GM19463 (cell line): ENCODE measurements at regions not wholly inside any gene's neighbourhood (a gene's known extent, or its start where the extent isn't known, plus 50 kb on each side); places are given as distances from the start of the nearest gene placed in this dataset.
"Not testable (repeated sequence)": the region's sequence is repeated elsewhere in the genome, so short reads cannot be mapped to it uniquely, and the experiment has no call there.

ENCODE experiments used
- ATAC-seq: cut with Tn5 transposase; IDR thresholded peaks from one replicate; pipeline ENCODE4 v1.9.1; 2021; ENCODE audit warnings: mild to moderate bottlenecking, moderate library complexity; ENCODE audit not compliant: unreplicated experiment

GRCh38 chr20:48390981-48391380 is 436.8 kb downstream of the PREX1 start:
- no peak for ATAC-seq

GRCh38 chr20:48387675-48388074 is 440.1 kb downstream of the PREX1 start:
- ATAC-seq = no peak

- no peak for ATAC-seq
Measured at GRCh38 chr20:48385527-48385926, 442.3 kb downstream of the PREX1 start.

GRCh38 chr20:48385114-48385513 is 442.7 kb downstream of the PREX1 start:
- ATAC-seq = no peak

GRCh38 chr20:48384147-48384818 is 443.5 kb downstream of the PREX1 start:
- no peak for ATAC-seq

GRCh38 chr20:48383252-48383651 is 444.5 kb downstream of the PREX1 start:
- no peak for ATAC-seq

GRCh38 chr20:48382304-48382703 is 445.5 kb downstream of the PREX1 start:
- ATAC-seq = no peak

- no peak for ATAC-seq
Measured at GRCh38 chr20:48381353-48382120, 446.3 kb downstream of the PREX1 start.

GRCh38 chr20:48380661-48381060 is 447.1 kb downstream of the PREX1 start:
- no peak for ATAC-seq

GRCh38 chr20:48378976-48379675 is 448.7 kb downstream of the PREX1 start:
- ATAC-seq = no peak

- no peak for ATAC-seq
Measured at GRCh38 chr20:48377940-48378339, 449.9 kb downstream of the PREX1 start.

GRCh38 chr20:48375804-48376203 is 452.0 kb downstream of the PREX1 start:
- ATAC-seq = no peak

GRCh38 chr20:48374991-48375595 is 452.7 kb downstream of the PREX1 start:
- ATAC-seq = no peak

GRCh38 chr20:48374031-48374907 is 453.5 kb downstream of the PREX1 start:
- not testable (repeated sequence) for ATAC-seq

- ATAC-seq = no peak
Measured at GRCh38 chr20:48373555-48373934, 454.3 kb downstream of the PREX1 start.

GRCh38 chr20:48372851-48373554 is 454.8 kb downstream of the PREX1 start:
- not testable (repeated sequence) for ATAC-seq

GRCh38 chr20:48371211-48371610 is 456.6 kb downstream of the PREX1 start:
- ATAC-seq = no peak

- ATAC-seq = not testable (repeated sequence)
Measured at GRCh38 chr20:48368580-48369021, 459.2 kb downstream of the PREX1 start.

- not testable (repeated sequence) for ATAC-seq
Measured at GRCh38 chr20:48367541-48368358, 460.0 kb downstream of the PREX1 start.
